HCT116 (cell line): ENCODE measurements at regions not wholly inside any gene's neighbourhood (a gene's known extent, or its start where the extent isn't known, plus 50 kb on each side); places are given as distances from the start of the nearest gene placed in this dataset.

Experiments
- ATAC-seq: fragments of 200-7000 bp; cut with Tn5 transposase; 2 replicates; pipeline ENCODE4 v1.9.1; 2020; ENCODE audit warnings: mild to moderate bottlenecking, moderate library complexity
- BruUV-seq: library from RNA; stranded (reverse); fragments of 400-500 nt; replicated peaks from 2 replicates; lab custom pipeline; 2021; lab: Mats Ljungman, UMichigan
- CTCF ChIA-PET: fragments of 300-600 bp; sonication (Branson Sonifier 250); formaldehyde crosslinking; loops from one replicate; lab custom pipeline; 2021; ENCODE audit warnings: antibody characterized with exemption; lab: Charles Lee
- POLR2A ChIA-PET: fragments of 300-600, 350-600 bp; sonication (Branson Sonifier 250); formaldehyde crosslinking; loops from one replicate; lab custom pipeline; 2021; ENCODE audit warnings: antibody characterized with exemption; lab: Charles Lee
- RAD21 ChIA-PET, 2 experiments: fragments of 300-600 bp; sonication (Branson Sonifier 250); formaldehyde crosslinking; loops; one replicate each; lab custom pipeline; 2023; ENCODE audit warnings: low total read pairs in 2 of 2; ENCODE audit not compliant: uncharacterized antibody in 2 of 2, unreplicated experiment in 2 of 2, low non-redundant PET in 1 of 2; lab: Charles Lee
- DNase-seq: peaks from one replicate; pipeline ENCODE4 v3.0.0-alpha.2; 2010; ENCODE audit warnings: low read depth, low spot score
- H2AFZ ChIP-seq: fragments of 200-600 bp; shearing (Covaris generic), sonication (generic); 2 replicates; pipeline ENCODE4 v1.6.1; 2017; ENCODE audit warnings: low read depth, mixed run types, mixed read lengths, antibody characterized with exemption, low read length; ENCODE audit not compliant: poor library complexity, severe bottlenecking
- H3K27ac ChIP-seq: 2 replicates; pipeline ENCODE4 v1.5.1; 2012; ENCODE audit warnings: low read depth, low read length
- H3K27me3 ChIP-seq: fragments of 200-600 bp; sonication (generic); 2 replicates; pipeline ENCODE4 v1.6.1; 2016; ENCODE audit warnings: mixed run types, low read length, mixed read lengths; ENCODE audit not compliant: insufficient read depth
- H3K36me3 ChIP-seq, 2 experiments: fragments of 200-500 bp in 1 of 2; fragments of 200-600 bp in 1 of 2; sonication (Bioruptor generic) in 1 of 2; sonication (generic) in 1 of 2; 2 replicates each; pipeline versions ENCODE4 v1.5.1 to v1.6.1; 2014 to 2016; ENCODE audit warnings: low read length in 2 of 2, inconsistent platforms in 1 of 2, mixed read lengths in 1 of 2, mixed run types in 1 of 2; ENCODE audit not compliant: insufficient read depth in 2 of 2, control insufficient read depth in 1 of 2
- H3K4me1 ChIP-seq, 2 experiments: fragments of 200-600 bp in 1 of 2; sonication (generic) in 1 of 2; 2 replicates each; pipeline versions ENCODE4 v1.5.1 to v1.6.1; 2012 to 2017; ENCODE audit warnings: low read length in 2 of 2, inconsistent platforms in 1 of 2, mild to moderate bottlenecking in 1 of 2, mixed read lengths in 1 of 2, mixed run types in 1 of 2, moderate library complexity in 1 of 2; ENCODE audit not compliant: insufficient read depth in 2 of 2, control insufficient read depth in 1 of 2
- H3K4me2 ChIP-seq: fragments of 200-600 bp; sonication (generic); 2 replicates; pipeline ENCODE4 v1.6.1; 2017; ENCODE audit warnings: mixed run types, low read length, mixed read lengths
- H3K4me3 ChIP-seq, 2 experiments: fragments of 200-600 bp in 1 of 2; sonication (generic) in 1 of 2; replicated peaks in 1 of 2; 2 replicates each; pipeline ENCODE4 v1.5.1; 2011 to 2016; ENCODE audit warnings: low read length in 2 of 2, control low read depth in 1 of 2, low read depth in 1 of 2, mild to moderate bottlenecking in 1 of 2, mixed read lengths in 1 of 2, mixed run types in 1 of 2
- H3K79me2 ChIP-seq: fragments of 200-600 bp; sonication (generic); 2 replicates; pipeline ENCODE4 v1.6.1; 2017; ENCODE audit warnings: mild to moderate bottlenecking, mixed run types, low read length, moderate library complexity, mixed read lengths; ENCODE audit not compliant: insufficient read depth
- H3K9ac ChIP-seq: fragments of 200-600 bp; sonication (generic); 2 replicates; pipeline ENCODE4 v1.6.1; 2016; ENCODE audit warnings: low read length, mixed read lengths
- H3K9me2 ChIP-seq: fragments of 200-600 bp; sonication (generic), shearing (Covaris generic); 2 replicates; pipeline ENCODE4 v1.6.1; 2017; ENCODE audit warnings: mixed run types, mild to moderate bottlenecking, moderate library complexity; ENCODE audit not compliant: insufficient read depth
- H3K9me3 ChIP-seq, 2 experiments: fragments of 200-500 bp in 1 of 2; fragments of 200-600 bp in 1 of 2; sonication (Bioruptor generic) in 1 of 2; sonication (generic) in 1 of 2; 2 replicates each; pipeline ENCODE4 v1.6.1; 2014 to 2017; ENCODE audit warnings: low read length in 2 of 2, mixed read lengths in 2 of 2, inconsistent platforms in 1 of 2, low read depth in 1 of 2, mild to moderate bottlenecking in 1 of 2, mixed run types in 1 of 2, moderate library complexity in 1 of 2; ENCODE audit not compliant: control insufficient read depth in 1 of 2, insufficient read depth in 1 of 2
- H4K20me1 ChIP-seq: fragments of 200-600 bp; sonication (generic), shearing (Covaris generic); 2 replicates; pipeline ENCODE4 v1.6.1; 2017; ENCODE audit warnings: mixed run types, mild to moderate bottlenecking, moderate library complexity; ENCODE audit not compliant: insufficient read depth
- CBX3 ChIP-seq: IDR thresholded peaks from 2 replicates; pipeline ENCODE4 v1.6.1; 2012; ENCODE audit warnings: low read depth
- CTCF ChIP-seq, 3 experiments: fragments of 200-600 bp in 1 of 3; sonication (generic) in 1 of 3; IDR thresholded peaks in 2 of 3; conservative IDR thresholded peaks in 1 of 3; 2 replicates each; pipeline ENCODE4 v1.5.1; 2012 to 2017; ENCODE audit warnings: low read depth in 2 of 3, low read length in 2 of 3, antibody characterized with exemption in 1 of 3, borderline replicate concordance in 1 of 3, control low read depth in 1 of 3, mild to moderate bottlenecking in 1 of 3, mixed read lengths in 1 of 3, mixed run types in 1 of 3, moderate library complexity in 1 of 3; ENCODE audit not compliant: insufficient read depth in 1 of 3
- EGR1 ChIP-seq: IDR thresholded peaks from 2 replicates; pipeline ENCODE4 v1.6.1; 2012; ENCODE audit warnings: low read depth
- ELF1 ChIP-seq: IDR thresholded peaks from 2 replicates; pipeline ENCODE4 v1.6.1; 2012; ENCODE audit warnings: low read depth, borderline replicate concordance
- EZH2 ChIP-seq: fragments of 200-600 bp; sonication (generic); IDR thresholded peaks from 2 replicates; pipeline ENCODE4 v1.6.1; 2017; ENCODE audit warnings: antibody characterized with exemption, mixed run types
- EZH2phosphoT487 ChIP-seq: fragments of 200-600 bp; IDR thresholded peaks from 2 replicates; pipeline ENCODE4 v1.6.1; 2018; ENCODE audit warnings: antibody characterized with exemption, borderline replicate concordance
- FOSL1 ChIP-seq: IDR thresholded peaks from 2 replicates; pipeline ENCODE4 v1.6.1; 2012; ENCODE audit warnings: low read depth
- JUND ChIP-seq: IDR thresholded peaks from 2 replicates; pipeline ENCODE4 v1.6.1; 2012
- POLR2AphosphoS5 ChIP-seq: IDR thresholded peaks from 2 replicates; pipeline ENCODE4 v1.6.1; 2011; ENCODE audit warnings: mild to moderate bottlenecking, low read depth, low read length, moderate library complexity
- RAD21 ChIP-seq: IDR thresholded peaks from 2 replicates; pipeline ENCODE4 v1.6.1; 2012; ENCODE audit warnings: low read depth, mild to moderate bottlenecking
- REST ChIP-seq: IDR thresholded peaks from 2 replicates; pipeline ENCODE4 v1.6.1; 2012; ENCODE audit warnings: low read depth
- SIN3A ChIP-seq: IDR thresholded peaks from 2 replicates; pipeline ENCODE4 v1.6.1; 2012; ENCODE audit warnings: low read depth
- SP1 ChIP-seq: IDR thresholded peaks from 2 replicates; pipeline ENCODE4 v1.6.1; 2012; ENCODE audit warnings: low read depth
- SRF ChIP-seq: IDR thresholded peaks from 2 replicates; pipeline ENCODE4 v1.6.1; 2012; ENCODE audit warnings: low read depth
- TCF7L2 ChIP-seq: IDR thresholded peaks from 2 replicates; pipeline ENCODE4 v1.7.0; 2011; ENCODE audit warnings: borderline replicate concordance, inconsistent platforms; ENCODE audit not compliant: insufficient read depth, insufficient read length; ENCODE audit errors: extremely low read depth
- YY1 ChIP-seq: IDR thresholded peaks from 2 replicates; pipeline ENCODE4 v1.6.1; 2011; ENCODE audit warnings: low read length, low read depth, moderate library complexity, mild to moderate bottlenecking; ENCODE audit not compliant: insufficient replicate concordance; ENCODE audit errors: extremely low read depth
- ZFX ChIP-seq: fragments of 450-650 bp; IDR thresholded peaks from 2 replicates; pipeline ENCODE4 v1.6.1; 2017
- ZNF274 ChIP-seq: fragments of 200-500 bp; sonication (Bioruptor generic); IDR thresholded peaks from 2 replicates; pipeline ENCODE4 v1.6.1; 2014; ENCODE audit warnings: mild to moderate bottlenecking, low read depth, low read length, inconsistent platforms
- intact Hi-C: fragments of 100-400 bp; cut with micrococcal nuclease; formaldehyde crosslinking; loops from 2 replicates; pipeline ENCODE4 v1.10.0; 2022
- TF ChIP-seq, protein P1 (sequence below): IDR thresholded peaks from 2 replicates; pipeline ENCODE4 v1.6.1; 2012
- TF ChIP-seq, protein P2 (sequence below): IDR thresholded peaks from 2 replicates; pipeline ENCODE4 v1.6.1; 2012

- peaks cover 3 to 4% of the 10 kb centered on the region in 2 experiments; a peak in 2 of 4 replicates for H3K9me3 ChIP-seq
- no TSS peak for BruUV-seq
- no peak overlapping the region for H2AFZ ChIP-seq
- no peaks in the 10 kb centered on the region for H3K9me2 ChIP-seq
- H3K4me3 ChIP-seq, result no peak overlapping the region
- intact Hi-C loops, result no loop called here
- no peak overlapping the region for H3K4me2 ChIP-seq
- RAD21 ChIA-PET, result no interaction called here
- H3K27ac ChIP-seq, result no peak overlapping the region
- H4K20me1 ChIP-seq, result no peaks in the 10 kb centered on the region
- no peaks in the 10 kb centered on the region for H3K79me2 ChIP-seq
- DNase-seq, result no peak
- H3K9ac ChIP-seq, result no peak overlapping the region
- TF ChIP-seq, protein P1, sequence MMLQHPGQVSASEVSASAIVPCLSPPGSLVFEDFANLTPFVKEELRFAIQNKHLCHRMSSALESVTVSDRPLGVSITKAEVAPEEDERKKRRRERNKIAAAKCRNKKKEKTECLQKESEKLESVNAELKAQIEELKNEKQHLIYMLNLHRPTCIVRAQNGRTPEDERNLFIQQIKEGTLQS, result no peak
- TF ChIP-seq EGR1 (no peak), CTCF (IDR thresholded peaks at IDR 0.05 in 2 of 3, conservative IDR thresholded peaks at IDR 0.05 in 1 of 3; ENCODE audit: borderline replicate concordance in 1 of 3, insufficient read depth in 1 of 3, low read depth in 2 of 3, low read length in 2 of 3) (no peak), POLR2AphosphoS5 (no peak), FOSL1 (no peak), EZH2phosphoT487 (no peak), ELF1 (no peak), SIN3A (no peak), ZFX (no peak), YY1 (no peak), JUND (no peak), REST (no peak), EZH2 (no peak), SRF (no peak), ZNF274 (no peak), RAD21 (no peak), CBX3 (no peak), SP1 (no peak), TCF7L2 (no peak)
- TF ChIP-seq, protein P2, sequence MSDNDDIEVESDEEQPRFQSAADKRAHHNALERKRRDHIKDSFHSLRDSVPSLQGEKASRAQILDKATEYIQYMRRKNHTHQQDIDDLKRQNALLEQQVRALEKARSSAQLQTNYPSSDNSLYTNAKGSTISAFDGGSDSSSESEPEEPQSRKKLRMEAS, result no peak
- TF ChIP-seq, all 23 proteins: peak for 0
- Histone ChIP-seq H3K36me3 (no peaks in the 10 kb centered on the region), H3K4me1 (no peaks in the 10 kb centered on the region), H3K27me3 (no peaks in the 10 kb centered on the region)
- POLR2A ChIA-PET, result no interaction called here
- CTCF ChIA-PET, result no interaction called here
- no peak for ATAC-seq
These were observed 269.8 kb downstream of the MAP2K6 start for GRCh38 chr17:69684251-69684650.
